ENCODE measurements at regions not wholly inside any gene's neighbourhood (a gene's known extent, or its start where the extent isn't known, plus 50 kb on each side); places are given as distances from the start of the nearest gene placed in this dataset.
A peak's percentile ranks its signal among the peaks of the same experiment; 100 is the strongest.
"Not testable (repeated sequence)": the region's sequence is repeated elsewhere in the genome, so short reads cannot be mapped to it uniquely, and the experiment has no call there.

- no peak for DNase-seq
Observed at GRCh38 chr21:19120591-19120990, 717.0 kb upstream of the TMPRSS15 start.

DNA sequence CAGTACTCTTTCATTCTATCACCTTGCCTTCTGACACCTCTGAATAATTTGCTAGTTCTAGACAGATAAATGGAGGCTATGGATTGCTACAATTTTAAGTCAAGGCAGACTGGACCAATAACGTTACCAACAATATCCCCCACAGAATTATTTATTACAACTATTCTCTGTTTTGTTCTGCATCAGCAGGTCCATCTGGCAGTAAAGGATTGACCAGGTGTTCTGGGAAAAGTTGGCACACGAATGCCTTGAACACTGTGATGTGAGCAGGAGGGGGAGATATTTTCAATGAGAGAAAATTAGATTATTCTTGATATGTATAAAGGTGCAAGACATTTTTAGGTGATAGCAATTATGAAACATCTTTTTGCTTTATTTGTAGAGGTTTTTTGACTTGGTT, 718.8 kb upstream of the TMPRSS15 start:
- DNase-seq = no peak

DNA sequence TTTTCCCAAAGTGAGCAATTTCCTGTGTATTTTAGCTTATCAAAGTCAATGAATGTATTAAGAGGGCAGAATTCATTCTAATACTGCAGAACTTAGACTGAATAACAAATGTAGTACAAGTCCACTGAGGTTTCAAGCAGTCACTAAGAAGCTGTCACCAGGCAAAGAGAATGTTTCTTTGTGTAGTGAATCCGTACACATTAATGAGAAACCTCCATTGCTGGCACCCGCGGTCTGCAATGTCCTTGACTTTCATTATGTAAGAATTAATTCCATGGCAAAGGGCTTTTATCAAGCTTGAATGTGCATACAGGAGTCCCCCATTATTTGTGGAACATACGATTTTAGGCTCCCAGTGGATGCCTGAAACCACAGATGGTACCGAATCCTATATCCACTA, 719.5 kb upstream of the TMPRSS15 start:
- DNase-seq = no peak

DNA sequence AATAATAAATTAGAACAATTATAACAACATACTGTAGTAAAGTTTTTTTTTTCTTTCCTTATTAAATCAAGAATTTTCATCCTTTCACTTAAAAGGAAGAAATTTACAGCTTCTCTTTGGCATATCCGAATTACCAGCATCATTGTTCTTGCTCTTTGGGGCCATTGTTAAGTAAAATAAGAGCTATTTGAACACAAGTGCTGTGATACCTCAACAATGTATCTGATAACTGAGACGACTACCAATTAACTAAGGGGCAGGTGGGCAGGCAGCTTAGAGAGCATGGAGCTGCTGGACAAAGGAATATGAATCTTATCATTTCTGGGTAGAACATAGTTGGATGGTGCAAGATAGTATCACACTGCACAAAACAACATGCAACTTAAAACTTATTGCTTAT, 719.9 kb upstream of the TMPRSS15 start:
- no peak for DNase-seq

DNA sequence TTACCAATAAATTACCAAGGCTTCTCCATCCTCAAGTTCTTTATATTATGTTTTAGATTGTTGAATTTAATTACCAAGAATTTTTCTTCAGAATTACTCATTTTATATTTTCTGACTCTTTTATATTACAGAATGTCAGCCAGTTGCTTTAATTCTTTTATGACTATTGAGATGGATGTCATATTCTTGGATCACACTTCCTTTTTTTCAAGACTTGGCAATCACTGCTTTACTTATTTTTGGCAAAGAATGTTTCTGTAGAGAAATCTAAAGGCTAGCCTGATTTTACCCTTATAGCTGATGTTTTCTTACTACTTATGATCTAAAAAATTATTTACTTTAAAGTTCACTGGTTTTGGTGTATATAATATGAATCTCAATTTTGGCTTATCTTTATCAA, 721.1 kb upstream of the TMPRSS15 start:
- no peak for DNase-seq

GRCh38 chr21:19130379-19131028, 726.9 kb upstream of the TMPRSS15 start:
- no peak for DNase-seq

- no peak for DNase-seq
Observed at GRCh38 chr21:19141511-19141910, 737.9 kb upstream of the TMPRSS15 start.

DNA sequence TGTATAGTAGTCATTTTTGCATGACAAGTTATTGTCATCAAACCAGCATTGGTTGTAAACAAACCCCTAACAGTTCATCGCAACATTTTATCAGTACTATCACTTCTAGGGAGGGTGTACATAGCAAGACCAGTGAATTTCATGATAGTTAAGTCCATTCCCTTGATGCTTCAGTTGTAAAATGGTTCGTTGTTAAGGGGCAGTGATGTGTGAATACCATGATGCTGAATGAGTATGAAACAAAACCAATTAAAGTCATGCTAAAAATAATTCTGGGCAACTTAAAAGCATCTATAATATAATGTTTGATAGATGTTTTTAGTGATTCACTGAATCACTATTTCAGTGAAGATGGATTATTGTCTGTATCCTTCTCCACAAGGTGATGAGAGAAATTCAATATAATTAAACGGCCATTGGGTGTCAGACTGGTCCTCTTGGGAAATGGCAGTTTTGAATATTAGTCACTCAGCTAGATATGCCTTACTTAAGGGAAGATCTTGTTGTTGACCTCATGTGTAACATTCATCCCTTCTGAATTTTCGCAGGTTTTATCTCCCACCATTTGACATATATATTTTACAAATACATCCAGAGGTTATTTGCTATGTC, 742.2 kb upstream of the TMPRSS15 start:
- DNase-seq = no peak

- no peak for DNase-seq
Observed at GRCh38 chr21:19148056-19148455, 744.5 kb upstream of the TMPRSS15 start.

- no peak for DNase-seq
Observed at GRCh38 chr21:19171585-19171984, 768.0 kb upstream of the TMPRSS15 start.

DNA sequence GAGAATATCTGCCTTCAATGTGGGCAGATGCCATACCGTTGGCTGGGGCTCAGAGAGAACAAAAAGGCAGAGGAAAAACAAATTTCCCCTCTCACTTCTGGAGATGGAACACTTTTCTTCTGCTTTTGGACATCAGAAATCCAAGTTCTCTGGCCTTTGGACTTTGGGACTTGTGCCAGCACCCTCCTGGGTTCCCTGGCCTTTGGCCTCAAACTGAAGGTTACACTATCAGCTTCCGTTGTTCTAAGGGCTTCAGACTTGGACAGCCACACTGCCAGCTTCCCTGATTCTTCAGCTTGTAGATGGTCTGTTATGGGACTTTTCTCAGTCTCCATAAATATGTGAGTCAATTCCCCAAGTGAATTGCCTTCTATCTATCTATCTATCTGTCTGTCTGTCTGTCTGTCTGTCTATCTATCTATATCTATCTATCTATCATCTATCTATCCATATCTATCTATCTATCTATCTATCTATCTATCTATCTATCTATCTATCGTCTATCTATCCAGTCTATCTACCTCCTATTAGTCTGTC, 778.1 kb upstream of the TMPRSS15 start:
- no peak for DNase-seq

DNA sequence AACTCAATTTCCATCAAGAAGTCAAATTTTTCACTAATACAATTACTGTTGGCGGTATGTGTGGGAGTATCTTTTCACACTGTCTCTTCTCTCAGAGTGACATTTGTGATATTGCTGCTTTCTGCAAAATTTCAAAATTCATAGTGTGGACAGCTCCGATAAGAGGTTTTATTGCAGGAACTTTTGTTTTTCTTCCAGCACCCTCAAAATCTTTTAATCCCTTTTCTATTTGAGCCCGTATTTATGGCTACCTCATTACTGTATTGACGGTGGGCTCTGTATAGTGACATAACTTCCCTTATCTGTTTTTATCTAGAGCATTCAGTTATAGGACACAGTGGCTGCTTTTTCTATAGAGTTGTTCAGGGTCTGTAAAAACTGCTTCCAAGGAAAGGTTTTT, 794.4 kb upstream of the TMPRSS15 start:
- no peak for DNase-seq

DNA sequence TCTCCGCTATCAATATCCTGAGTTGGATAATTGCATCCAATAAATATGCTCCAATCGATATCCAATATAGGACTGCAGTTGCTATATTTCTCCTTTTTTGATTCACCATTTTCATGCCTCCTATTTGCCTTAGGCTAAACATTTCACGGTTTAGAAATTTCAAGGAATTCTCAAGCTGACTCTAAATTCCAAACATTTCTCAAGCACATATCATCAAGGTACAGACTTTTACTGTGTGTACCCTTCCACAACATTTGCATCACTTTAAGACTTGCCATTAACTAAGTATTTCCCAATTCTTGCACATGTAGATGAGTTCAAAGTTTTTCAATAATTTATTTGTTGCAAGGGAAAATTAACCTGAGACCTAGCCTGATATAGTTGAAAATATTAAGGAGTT, 795.2 kb upstream of the TMPRSS15 start:
- DNase-seq = no peak

DNA sequence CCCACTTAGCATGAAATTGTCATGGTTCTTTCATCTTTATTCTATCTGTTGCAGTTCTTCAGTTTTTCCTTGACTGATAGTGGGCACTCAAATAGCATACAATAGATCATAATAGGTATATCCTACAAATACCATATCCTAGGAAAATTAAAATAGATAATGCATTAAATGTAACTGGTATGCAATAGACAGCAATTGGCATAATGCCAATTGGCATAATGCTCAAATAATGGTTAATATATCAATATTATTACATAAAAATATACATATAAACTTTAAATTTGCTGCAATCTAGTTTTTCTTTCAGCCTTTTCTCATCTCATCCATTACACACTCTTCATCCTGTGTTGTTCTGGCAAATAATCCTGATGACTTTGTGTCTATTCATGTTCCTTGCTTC, 814.6 kb upstream of the TMPRSS15 start:
- DNase-seq = no peak

- DNase-seq = no peak
Observed at GRCh38 chr21:19224090-19224489, 820.5 kb upstream of the TMPRSS15 start.

DNA sequence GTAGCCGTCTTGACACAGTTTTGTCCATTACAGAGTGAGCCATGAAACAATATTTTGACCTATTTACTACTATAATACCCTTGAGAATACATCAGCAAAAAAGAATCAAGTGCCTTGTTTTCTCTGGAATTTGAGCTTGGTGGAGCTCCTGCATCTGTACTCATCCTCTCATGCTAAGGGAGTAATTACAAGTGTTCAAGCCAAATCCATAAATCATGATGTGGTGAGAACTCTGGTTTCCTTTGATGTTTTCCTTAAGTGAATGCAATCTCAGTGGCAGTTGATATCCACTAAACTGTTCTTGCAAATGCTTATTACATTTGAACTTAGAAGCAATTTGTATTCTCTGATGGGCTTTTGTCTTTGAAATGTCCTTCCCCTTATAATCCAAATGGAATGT, 824.6 kb upstream of the TMPRSS15 start:
- peak; percentile 4 for DNase-seq

DNA sequence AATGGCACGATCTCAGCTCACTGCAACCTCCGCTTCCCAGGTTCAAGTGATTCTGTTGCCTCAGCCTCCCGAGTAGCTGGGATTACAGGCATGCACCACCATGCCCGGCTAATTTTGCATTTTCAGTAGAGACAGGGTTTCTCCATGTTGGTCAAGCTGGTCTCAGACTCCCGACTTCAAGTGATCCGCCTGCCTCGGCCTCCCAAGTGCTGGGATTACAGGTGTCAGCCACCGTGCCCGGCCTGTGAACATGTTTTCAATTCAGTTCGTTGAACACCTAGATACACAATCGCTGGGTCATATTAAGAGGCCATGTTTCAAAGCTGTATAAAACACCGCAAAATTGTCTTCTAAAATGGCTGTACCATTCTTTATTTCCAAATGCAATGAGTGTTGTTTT, 830.3 kb upstream of the TMPRSS15 start:
- DNase-seq = not testable (repeated sequence)

GRCh38 chr21:19236209-19236608, 832.6 kb upstream of the TMPRSS15 start:
- no peak for DNase-seq

- DNase-seq = no peak
Observed at GRCh38 chr21:19237608-19238007, 834.0 kb upstream of the TMPRSS15 start.

- DNase-seq = no peak
Observed at GRCh38 chr21:19239696-19240095, 836.1 kb upstream of the TMPRSS15 start.

DNA sequence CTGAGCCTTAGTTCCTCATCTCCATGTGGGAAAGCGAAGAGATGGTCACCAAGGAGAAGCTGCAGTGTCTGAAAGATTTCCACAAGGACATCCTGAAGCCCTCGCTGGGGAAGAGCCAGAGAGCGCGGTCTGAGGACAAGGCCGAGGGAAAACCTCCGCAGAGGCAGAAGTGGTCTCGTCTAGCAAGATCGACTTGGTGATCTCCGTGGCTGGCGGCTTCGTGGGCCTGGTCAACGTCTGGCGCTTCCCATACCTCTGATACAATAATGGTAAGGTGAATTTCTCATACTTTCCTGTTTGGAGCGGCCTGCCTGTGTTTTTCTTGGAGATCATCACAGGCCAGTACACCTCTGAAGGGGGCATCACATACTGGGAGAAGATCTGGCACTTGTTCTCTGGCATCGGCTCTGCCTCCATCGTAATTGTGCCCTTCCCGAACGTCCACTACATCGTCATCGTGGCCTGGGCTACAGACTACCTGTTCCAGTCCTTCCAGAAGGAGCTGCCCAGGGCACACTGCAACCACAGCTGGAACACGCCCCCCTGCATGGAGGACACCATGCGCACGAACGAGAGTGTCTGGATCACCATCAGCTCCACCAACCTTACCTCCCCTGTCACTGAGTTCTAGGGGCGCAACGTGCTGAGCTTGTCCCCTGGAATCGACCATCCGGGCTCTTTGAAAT, 841.1 kb upstream of the TMPRSS15 start:
- no peak for DNase-seq

DNA sequence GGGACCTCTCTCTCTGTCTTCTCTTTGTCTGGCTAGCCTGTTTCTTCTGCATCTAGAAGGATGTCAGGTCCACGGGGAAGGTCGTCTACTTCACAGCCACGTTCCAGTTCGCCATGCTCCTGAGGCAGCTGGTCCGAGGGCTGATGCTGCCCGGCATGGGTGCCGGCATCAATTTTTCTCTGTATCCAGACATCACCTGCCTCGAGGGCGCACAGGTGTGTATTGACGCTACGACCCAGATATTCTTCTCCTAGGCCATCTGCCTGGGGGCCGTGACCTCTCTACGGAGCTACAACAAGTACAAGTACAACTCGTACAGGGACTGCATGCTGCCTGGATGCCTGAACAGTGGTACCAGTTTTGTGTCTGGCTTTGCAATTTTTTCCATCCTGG, 841.6 kb upstream of the TMPRSS15 start:
- no peak for DNase-seq

- no peak for DNase-seq
Observed at GRCh38 chr21:19246018-19246417, 842.4 kb upstream of the TMPRSS15 start.
